Kidney (tissue), 13 donors: ENCODE measurements at regions not wholly inside any gene's neighbourhood (a gene's known extent, or its start where the extent isn't known, plus 50 kb on each side); places are given as distances from the start of the nearest gene placed in this dataset.
A peak's percentile ranks its signal among the peaks of the same experiment; 100 is the strongest.

Experiments used
- DNase-seq, 5 donors: peaks; one replicate each; pipeline ENCODE4 v3.0.0-alpha.2; 2013 to 2020
- FAIRE-seq: peaks from 2 replicates; lab custom pipeline; 2012; peaks lifted over from hg19 to GRCh38; lab: Jason Lieb, UNC
- H3K27ac ChIP-seq, 2 donors: one replicate each; pipeline ENCODE4 v1.7.0; 2013; ENCODE audit warnings: low read depth in 2 of 2, low read length in 2 of 2, inconsistent platforms in 1 of 2
- H3K27me3 ChIP-seq: one replicate; pipeline ENCODE4 v1.7.1; 2013; ENCODE audit warnings: low read length, inconsistent platforms; ENCODE audit not compliant: control insufficient read depth, insufficient read depth
- H3K36me3 ChIP-seq, 3 donors: one replicate each; pipeline versions ENCODE4 v1.7.0 to v1.7.1; 2013; ENCODE audit warnings: low read length in 3 of 3, control low read depth in 1 of 3, inconsistent platforms in 1 of 3; ENCODE audit not compliant: insufficient read depth in 3 of 3, control insufficient read depth in 2 of 3
- H3K4me1 ChIP-seq, 3 donors: one replicate each; pipeline versions ENCODE4 v1.7.0 to v1.7.1; 2013; ENCODE audit warnings: low read length in 3 of 3, inconsistent platforms in 1 of 3, low read depth in 1 of 3; ENCODE audit not compliant: control insufficient read depth in 2 of 3, insufficient read depth in 2 of 3
- H3K4me3 ChIP-seq, 3 donors: one replicate each; pipeline versions ENCODE4 v1.7.0 to v1.8.1; 2013; ENCODE audit warnings: low read length in 3 of 3, control low read depth in 1 of 3, inconsistent platforms in 1 of 3
- H3K9ac ChIP-seq, 3 donors: one replicate each; pipeline versions ENCODE4 v1.7.0 to v1.7.1; 2013; ENCODE audit warnings: low read length in 3 of 3, control low read depth in 1 of 3, inconsistent platforms in 1 of 3
- H3K9me3 ChIP-seq, 3 donors: one replicate each; pipeline versions ENCODE4 v1.7.0 to v1.7.1; 2013; ENCODE audit warnings: low read length in 3 of 3, control low read depth in 1 of 3, inconsistent platforms in 1 of 3; ENCODE audit not compliant: control insufficient read depth in 2 of 3, insufficient read depth in 1 of 3
- CTCF ChIP-seq: IDR thresholded peaks from 3 replicates; pipeline ENCODE4 v1.5.1; 2012; ENCODE audit warnings: mild to moderate bottlenecking, moderate library complexity, borderline replicate concordance; ENCODE audit not compliant: insufficient read depth; ENCODE audit errors: extremely low read depth
- intact Hi-C: fragments of 100-400 bp; cut with DNase I; formaldehyde crosslinking; loops from one replicate; pipeline ENCODE4 v1.11.1; 2022
- donor health status: control.
- donor health status: control.
- donor health status: control.
- donor health status: control.
- donor health status: control.
- donor health status: DM: yes; HTN: yes; CAD: no.
- donor health status: Normal renal cell carcinoma (clear cell type).

- Histone ChIP-seq H3K27me3 (no peaks in the 10 kb centered on the region), H3K27ac (no peak overlapping the region), H3K36me3 (no peaks in the 10 kb centered on the region), H3K4me3 (no peak overlapping the region), H3K4me1 (peaks cover 0 to 3% (median 0%) of the 10 kb centered on the region in 3 donors), H3K9ac (no peak overlapping the region), H3K9me3 (no peaks in the 10 kb centered on the region)
- DNase-seq (peak in 1 of 5 donors; percentile 32), FAIRE-seq (no peak)
- TF ChIP-seq CTCF = no peak
- intact Hi-C loops = no loop called here
Observed at GRCh38 chr2:128643221-128644065, 324.8 kb upstream of the HS6ST1 start.

GRCh38 chr2:128644156-128644555, 325.5 kb upstream of the HS6ST1 start:
- no peak overlapping the region for H3K4me3 ChIP-seq
- no peaks in the 10 kb centered on the region for H3K4me1 ChIP-seq
- FAIRE-seq (no peak), DNase-seq (peak in 1 of 5 donors; percentile 34)
- H3K9ac ChIP-seq = no peak overlapping the region
- H3K36me3 ChIP-seq = no peaks in the 10 kb centered on the region
- intact Hi-C loops = no loop called here
- no peak overlapping the region for H3K27ac ChIP-seq
- no peaks in the 10 kb centered on the region for H3K9me3 ChIP-seq
- TF ChIP-seq CTCF = no peak
- no peaks in the 10 kb centered on the region for H3K27me3 ChIP-seq

- H3K36me3 ChIP-seq = no peaks in the 10 kb centered on the region
- no peak overlapping the region for H3K9ac ChIP-seq
- H3K27me3 ChIP-seq = no peaks in the 10 kb centered on the region
- intact Hi-C loops = no loop called here
- no peak for TF ChIP-seq CTCF
- no peaks in the 10 kb centered on the region for H3K4me1 ChIP-seq
- FAIRE-seq = no peak
- no peak for DNase-seq
- no peak overlapping the region for H3K27ac ChIP-seq
- no peak overlapping the region for H3K4me3 ChIP-seq
- no peaks in the 10 kb centered on the region for H3K9me3 ChIP-seq
Observed at GRCh38 chr2:128644718-128645256, 326.1 kb upstream of the HS6ST1 start.
